GM23248 (cell line): ENCODE measurements at regions not wholly inside any gene's neighbourhood (a gene's known extent, or its start where the extent isn't known, plus 50 kb on each side); places are given as distances from the start of the nearest gene placed in this dataset.

Experiments
- EZH2 ChIP-seq: fragments of 200-600 bp; sonication (generic); IDR thresholded peaks from 2 replicates; pipeline ENCODE4 v1.6.1; 2018; ENCODE audit warnings: antibody characterized with exemption, mild to moderate bottlenecking; ENCODE audit not compliant: insufficient read depth, poor library complexity, severe bottlenecking
- EZH2phosphoT487 ChIP-seq: fragments of 200-600 bp; sonication (generic); IDR thresholded peaks from 2 replicates; pipeline ENCODE4 v1.6.1; 2018; ENCODE audit warnings: antibody characterized with exemption, moderate library complexity, mild to moderate bottlenecking, low read depth; ENCODE audit not compliant: insufficient read depth

DNA sequence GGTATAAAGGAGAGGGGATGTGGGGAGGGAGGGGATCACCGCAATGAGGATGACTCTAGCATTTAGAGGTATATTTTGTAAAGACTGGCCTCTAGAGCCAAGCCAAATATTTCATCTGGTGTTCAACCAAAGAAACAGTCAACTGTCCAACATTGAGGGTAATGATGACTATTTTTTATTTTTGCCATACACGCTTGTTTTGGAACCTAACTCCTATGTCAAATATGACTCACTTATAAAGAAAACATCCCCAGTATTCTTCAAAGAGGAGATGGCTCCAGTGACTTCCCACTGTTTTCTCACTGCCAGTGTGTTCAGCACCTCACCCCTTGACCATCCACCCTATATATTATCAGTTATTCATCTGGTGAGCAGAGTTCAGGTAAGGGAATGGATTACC lies 77.3 kb downstream of the WNT5A start:
- TF ChIP-seq EZH2, result no peak
- TF ChIP-seq EZH2phosphoT487, result no peak
